OCI-LY1 (cell line): ENCODE measurements at regions not wholly inside any gene's neighbourhood (a gene's known extent, or its start where the extent isn't known, plus 50 kb on each side); places are given as distances from the start of the nearest gene placed in this dataset.

Source experiments
- H2AFZ ChIP-seq: fragments of 200-600 bp; sonication (generic), shearing (Covaris generic); 2 replicates; pipeline ENCODE4 v1.6.0; 2014; ENCODE audit warnings: antibody characterized with exemption, mild to moderate bottlenecking, low read length
- H3F3A ChIP-seq: fragments of 200-600 bp; sonication (generic), shearing (Covaris generic); 2 replicates; pipeline ENCODE4 v1.6.0; 2014; ENCODE audit warnings: mild to moderate bottlenecking, antibody characterized with exemption, low read length, moderate library complexity; ENCODE audit not compliant: insufficient read depth
- H3K27ac ChIP-seq: fragments of 200-600 bp; sonication (generic); 2 replicates; pipeline ENCODE4 v1.5.1; 2014; ENCODE audit warnings: low read length, mixed run types, mild to moderate bottlenecking, low read depth; ENCODE audit not compliant: poor library complexity, severe bottlenecking
- H3K27me3 ChIP-seq: fragments of 200-600 bp; sonication (generic); 2 replicates; pipeline ENCODE4 v1.6.0; 2014; ENCODE audit warnings: antibody characterized with exemption, mild to moderate bottlenecking, low read length, moderate library complexity; ENCODE audit not compliant: insufficient read depth
- H3K36me3 ChIP-seq: fragments of 200-600 bp; sonication (generic); 2 replicates; pipeline ENCODE4 v1.6.1; 2014; ENCODE audit warnings: mild to moderate bottlenecking, antibody characterized with exemption, low read length, moderate library complexity, mixed read lengths; ENCODE audit not compliant: insufficient read depth
- H3K4me1 ChIP-seq: fragments of 200-600 bp; sonication (generic); 2 replicates; pipeline ENCODE4 v1.5.1; 2014; ENCODE audit warnings: mild to moderate bottlenecking, low read length, moderate library complexity; ENCODE audit not compliant: insufficient read depth, severe bottlenecking
- H3K4me2 ChIP-seq: fragments of 200-600 bp; sonication (generic), shearing (Covaris generic); 2 replicates; pipeline ENCODE4 v1.6.1; 2014; ENCODE audit warnings: low read length
- H3K4me3 ChIP-seq: fragments of 200-600 bp; sonication (generic); 2 replicates; pipeline ENCODE4 v1.5.1; 2014; ENCODE audit warnings: low read length, low read depth, mild to moderate bottlenecking, mixed read lengths; ENCODE audit not compliant: poor library complexity, severe bottlenecking
- H3K79me2 ChIP-seq: fragments of 200-600 bp; shearing (Covaris generic); 2 replicates; pipeline ENCODE4 v1.6.1; 2016; ENCODE audit warnings: mixed run types, low read length, mixed read lengths; ENCODE audit not compliant: insufficient read depth
- H3K9ac ChIP-seq: fragments of 200-600 bp; sonication (generic), shearing (Covaris generic); 2 replicates; pipeline ENCODE4 v1.6.1; 2014; ENCODE audit warnings: mild to moderate bottlenecking, low read length, mixed read lengths
- H3K9me2 ChIP-seq: fragments of 200-600 bp; sonication (generic), shearing (Covaris generic); 2 replicates; pipeline ENCODE4 v1.6.1; 2014; ENCODE audit warnings: low read depth, mild to moderate bottlenecking, low read length, mixed read lengths
- H3K9me3 ChIP-seq: fragments of 200-600 bp; shearing (Covaris generic); 2 replicates; pipeline ENCODE4 v1.6.1; 2014; ENCODE audit warnings: low read length, mixed read lengths
- H4K20me1 ChIP-seq: fragments of 200-600 bp; sonication (generic), shearing (Covaris generic); 2 replicates; pipeline ENCODE4 v1.6.0; 2016; ENCODE audit warnings: mild to moderate bottlenecking, low read length; ENCODE audit not compliant: insufficient read depth
- EZH2 ChIP-seq: fragments of 200-600 bp; sonication (generic), shearing (Covaris generic); IDR thresholded peaks from 2 replicates; pipeline ENCODE4 v1.8.0; 2017; ENCODE audit warnings: borderline replicate concordance, mixed run types, mild to moderate bottlenecking, antibody characterized with exemption, low read length, moderate library complexity, mixed read lengths
- TF ChIP-seq, protein P1 (sequence below): fragments of 200-600 bp; sonication (generic), shearing (Covaris generic); IDR thresholded peaks from 2 replicates; pipeline ENCODE4 v1.5.1; 2017; ENCODE audit warnings: mild to moderate bottlenecking, antibody characterized with exemption, low read length, moderate library complexity, mixed read lengths

DNA sequence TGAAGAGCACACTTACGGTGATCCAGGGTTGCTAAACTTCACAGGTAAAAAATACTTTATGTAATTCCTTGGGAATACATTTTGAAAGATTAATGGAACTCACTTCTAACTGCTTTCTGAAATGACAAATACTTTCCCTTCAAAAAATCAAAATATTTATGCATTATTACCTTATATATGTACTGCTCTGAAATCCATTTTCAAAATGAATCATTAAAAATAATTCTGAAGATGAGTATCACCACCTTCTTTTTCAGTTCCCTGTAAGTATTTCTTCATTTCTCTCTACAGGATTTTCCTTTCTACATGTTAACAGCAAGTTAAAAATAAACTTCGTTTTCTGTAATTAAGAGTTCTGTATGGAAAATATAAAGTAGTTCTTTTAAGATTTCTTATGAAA is 428.6 kb downstream of the TMA16 start:
- TF ChIP-seq, protein P1, sequence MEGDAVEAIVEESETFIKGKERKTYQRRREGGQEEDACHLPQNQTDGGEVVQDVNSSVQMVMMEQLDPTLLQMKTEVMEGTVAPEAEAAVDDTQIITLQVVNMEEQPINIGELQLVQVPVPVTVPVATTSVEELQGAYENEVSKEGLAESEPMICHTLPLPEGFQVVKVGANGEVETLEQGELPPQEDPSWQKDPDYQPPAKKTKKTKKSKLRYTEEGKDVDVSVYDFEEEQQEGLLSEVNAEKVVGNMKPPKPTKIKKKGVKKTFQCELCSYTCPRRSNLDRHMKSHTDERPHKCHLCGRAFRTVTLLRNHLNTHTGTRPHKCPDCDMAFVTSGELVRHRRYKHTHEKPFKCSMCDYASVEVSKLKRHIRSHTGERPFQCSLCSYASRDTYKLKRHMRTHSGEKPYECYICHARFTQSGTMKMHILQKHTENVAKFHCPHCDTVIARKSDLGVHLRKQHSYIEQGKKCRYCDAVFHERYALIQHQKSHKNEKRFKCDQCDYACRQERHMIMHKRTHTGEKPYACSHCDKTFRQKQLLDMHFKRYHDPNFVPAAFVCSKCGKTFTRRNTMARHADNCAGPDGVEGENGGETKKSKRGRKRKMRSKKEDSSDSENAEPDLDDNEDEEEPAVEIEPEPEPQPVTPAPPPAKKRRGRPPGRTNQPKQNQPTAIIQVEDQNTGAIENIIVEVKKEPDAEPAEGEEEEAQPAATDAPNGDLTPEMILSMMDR = no peak
- no peak for TF ChIP-seq EZH2
- no peak overlapping the region for H3K4me3 ChIP-seq
- no peaks in the 10 kb centered on the region for H4K20me1 ChIP-seq
- H2AFZ ChIP-seq = no peak overlapping the region
- H3K9me2 ChIP-seq = no peaks in the 10 kb centered on the region
- no peak overlapping the region for H3K9ac ChIP-seq
- no peaks in the 10 kb centered on the region for H3K27me3 ChIP-seq
- no peaks in the 10 kb centered on the region for H3K9me3 ChIP-seq
- H3K36me3 ChIP-seq = no peaks in the 10 kb centered on the region
- no peaks in the 10 kb centered on the region for H3K79me2 ChIP-seq
- H3F3A ChIP-seq = no peaks in the 10 kb centered on the region
- no peak overlapping the region for H3K27ac ChIP-seq
- H3K4me1 ChIP-seq = no peaks in the 10 kb centered on the region
- H3K4me2 ChIP-seq = no peak overlapping the region

DNA sequence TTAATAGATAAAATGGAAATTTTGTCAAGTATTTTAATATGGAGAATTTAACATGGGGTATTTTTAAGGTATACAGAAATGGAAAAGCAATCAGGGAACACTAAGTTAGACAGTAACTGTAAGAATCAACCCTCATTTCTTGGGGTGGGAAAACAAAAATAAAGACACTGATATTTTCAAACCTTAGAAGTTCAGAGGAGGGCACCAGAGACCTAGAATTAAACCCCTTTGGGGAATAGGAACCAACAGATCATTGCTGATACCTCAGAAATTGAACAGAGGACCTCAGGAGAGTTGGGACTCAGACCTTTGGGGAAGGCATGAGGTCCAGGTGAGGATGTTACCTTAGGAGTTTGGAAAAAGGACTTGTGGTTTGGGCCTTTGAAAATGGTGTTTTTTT is 435.6 kb downstream of the TMA16 start:
- H3K79me2 ChIP-seq = no peaks in the 10 kb centered on the region
- H3K4me3 ChIP-seq = no peak overlapping the region
- H2AFZ ChIP-seq = no peak overlapping the region
- H3K4me2 ChIP-seq = no peak overlapping the region
- TF ChIP-seq, protein P1 = no peak
- TF ChIP-seq EZH2 = no peak
- H3K36me3 ChIP-seq = no peaks in the 10 kb centered on the region
- no peaks in the 10 kb centered on the region for H3K4me1 ChIP-seq
- H3K9me2 ChIP-seq = no peaks in the 10 kb centered on the region
- no peak overlapping the region for H3K9ac ChIP-seq
- no peak overlapping the region for H3K27ac ChIP-seq
- no peaks in the 10 kb centered on the region for H3K9me3 ChIP-seq
- no peaks in the 10 kb centered on the region for H4K20me1 ChIP-seq
- H3F3A ChIP-seq = no peaks in the 10 kb centered on the region
- no peaks in the 10 kb centered on the region for H3K27me3 ChIP-seq

DNA sequence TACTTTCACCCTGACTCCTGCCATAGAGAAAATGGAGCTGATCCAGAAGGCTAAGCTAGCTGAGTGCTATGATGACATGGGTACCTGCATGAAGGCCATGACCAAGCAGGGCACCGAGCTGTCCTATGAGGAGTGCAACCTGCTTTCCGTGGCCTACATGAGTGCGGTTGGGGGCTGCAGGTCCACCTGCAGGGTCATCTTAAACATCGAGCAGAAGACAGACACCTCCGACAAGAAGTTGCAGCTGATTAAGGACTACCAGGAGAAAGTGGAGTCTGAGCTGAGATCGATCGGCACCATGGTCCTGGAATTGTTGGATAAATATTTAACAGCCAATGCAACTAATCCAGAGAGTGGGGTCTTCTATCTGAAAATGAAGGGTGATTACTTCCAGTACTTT is 438.0 kb downstream of the TMA16 start:
- Histone ChIP-seq H3K79me2 (no peaks in the 10 kb centered on the region), H3K9me2 (no peaks in the 10 kb centered on the region), H3K27me3 (no peaks in the 10 kb centered on the region), H3K4me3 (no peak overlapping the region), H2AFZ (no peak overlapping the region), H3K36me3 (no peaks in the 10 kb centered on the region), H3K9ac (no peak overlapping the region), H3K27ac (no peak overlapping the region), H4K20me1 (no peaks in the 10 kb centered on the region), H3K9me3 (no peaks in the 10 kb centered on the region), H3K4me2 (no peak overlapping the region), H3K4me1 (no peaks in the 10 kb centered on the region), H3F3A (no peaks in the 10 kb centered on the region)
- TF ChIP-seq EZH2 = no peak
- TF ChIP-seq, protein P1 = no peak
